Uterus (tissue), 2 donors: ENCODE measurements at regions not wholly inside any gene's neighbourhood (a gene's known extent, or its start where the extent isn't known, plus 50 kb on each side); places are given as distances from the start of the nearest gene placed in this dataset.

Experiments used
- POLR2A ChIP-seq, 2 donors: fragments of 450-650 bp; IDR thresholded peaks; one replicate each; pipeline ENCODE4 v1.6.1; 2016; ENCODE audit warnings: antibody characterized with exemption in 2 of 2, mild to moderate bottlenecking in 1 of 2, moderate library complexity in 1 of 2
- TF ChIP-seq, protein P1 (sequence below), 4 experiments: fragments of 200-600 bp in 2 of 4; fragments of 450-650 bp in 2 of 4; sonication (generic) in 2 of 4; IDR thresholded peaks; one replicate each; pipeline ENCODE4 v1.5.1; 2016 to 2019; ENCODE audit warnings: antibody characterized with exemption in 4 of 4, mild to moderate bottlenecking in 2 of 4, moderate library complexity in 1 of 4

DNA sequence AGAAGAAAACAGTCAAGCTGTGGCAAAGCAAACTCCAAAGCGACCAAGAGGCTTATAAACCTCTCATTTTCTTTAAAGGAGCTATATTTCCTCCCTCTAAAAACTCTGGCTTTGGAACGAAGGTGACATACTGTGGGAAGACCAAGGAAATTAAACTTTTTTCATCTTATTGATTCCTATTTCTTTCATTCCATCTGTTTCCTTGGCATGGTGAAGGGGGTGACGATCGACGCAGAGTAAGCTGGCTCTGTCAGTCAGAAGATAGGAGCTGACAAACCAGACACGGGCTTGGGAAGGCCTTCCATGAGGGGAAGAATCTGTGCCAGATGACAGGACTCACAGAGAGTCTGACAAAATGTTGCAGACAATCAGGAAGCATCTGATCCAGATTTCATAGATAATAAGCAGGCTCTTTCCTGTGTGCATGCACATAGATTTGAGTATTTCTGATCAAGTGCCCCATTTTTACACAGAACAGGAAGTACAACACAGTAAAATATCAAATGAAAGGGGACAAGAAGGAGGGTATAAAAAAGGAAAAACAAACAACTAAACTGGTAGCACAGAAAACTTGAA, 261.7 kb downstream of the SATB2 start:
- TF ChIP-seq, protein P1, sequence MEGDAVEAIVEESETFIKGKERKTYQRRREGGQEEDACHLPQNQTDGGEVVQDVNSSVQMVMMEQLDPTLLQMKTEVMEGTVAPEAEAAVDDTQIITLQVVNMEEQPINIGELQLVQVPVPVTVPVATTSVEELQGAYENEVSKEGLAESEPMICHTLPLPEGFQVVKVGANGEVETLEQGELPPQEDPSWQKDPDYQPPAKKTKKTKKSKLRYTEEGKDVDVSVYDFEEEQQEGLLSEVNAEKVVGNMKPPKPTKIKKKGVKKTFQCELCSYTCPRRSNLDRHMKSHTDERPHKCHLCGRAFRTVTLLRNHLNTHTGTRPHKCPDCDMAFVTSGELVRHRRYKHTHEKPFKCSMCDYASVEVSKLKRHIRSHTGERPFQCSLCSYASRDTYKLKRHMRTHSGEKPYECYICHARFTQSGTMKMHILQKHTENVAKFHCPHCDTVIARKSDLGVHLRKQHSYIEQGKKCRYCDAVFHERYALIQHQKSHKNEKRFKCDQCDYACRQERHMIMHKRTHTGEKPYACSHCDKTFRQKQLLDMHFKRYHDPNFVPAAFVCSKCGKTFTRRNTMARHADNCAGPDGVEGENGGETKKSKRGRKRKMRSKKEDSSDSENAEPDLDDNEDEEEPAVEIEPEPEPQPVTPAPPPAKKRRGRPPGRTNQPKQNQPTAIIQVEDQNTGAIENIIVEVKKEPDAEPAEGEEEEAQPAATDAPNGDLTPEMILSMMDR (IDR thresholded peaks at IDR 0.05) = no peak
- no peak for TF ChIP-seq POLR2A (IDR thresholded peaks at IDR 0.05)
